ENCODE measurements at regions not wholly inside any gene's neighbourhood (a gene's known extent, or its start where the extent isn't known, plus 50 kb on each side); places are given as distances from the start of the nearest gene placed in this dataset.

GRCh38 chr22:47278655-47279054 lies 516.2 kb downstream of the TBC1D22A start:
- Histone ChIP-seq H3K4me2 (ENCODE audit: low read length) (no peak overlapping the region), H3K9ac (ENCODE audit: low read length) (no peak overlapping the region), H2AFZ (ENCODE audit: low read depth, low read length, poor library complexity, severe bottlenecking) (no peak overlapping the region), H3K79me2 (ENCODE audit: insufficient read depth, low read length) (no peaks in the 10 kb centered on the region), H3K4me1 (ENCODE audit: control insufficient read depth in 1 of 2, insufficient read depth in 2 of 2, low read length in 2 of 2) (peaks cover 16 to 20% of the 10 kb centered on the region in 2 experiments), H4K20me1 (ENCODE audit: insufficient read depth) (no peaks in the 10 kb centered on the region), H3K4me3 (replicated peaks in 1 of 2; ENCODE audit: low read depth in 1 of 2, low read length in 2 of 2) (no peak overlapping the region), H3K27ac (ENCODE audit: low read depth, low read length) (no peak overlapping the region), H3K36me3 (ENCODE audit: control insufficient read depth in 1 of 2, insufficient read depth in 2 of 2, low read length in 2 of 2) (no peaks in the 10 kb centered on the region), H3K9me3 (ENCODE audit: control insufficient read depth in 1 of 2, insufficient read depth in 1 of 2, low read depth in 1 of 2, low read length in 2 of 2) (no peaks in the 10 kb centered on the region), H3K9me2 (ENCODE audit: insufficient read depth) (no peaks in the 10 kb centered on the region), H3K27me3 (ENCODE audit: insufficient read depth, low read length) (peaks cover 7% of the 10 kb centered on the region; the same call in 1 of the 2 replicates)
- ChIA-PET POLR2A (no interaction called here), RAD21 (ENCODE audit: low non-redundant PET in 1 of 2, low total read pairs in 2 of 2, uncharacterized antibody in 2 of 2, unreplicated experiment in 2 of 2) (no interaction called here), CTCF (no interaction called here)
- ATAC-seq: no peak
- TF ChIP-seq CEBPB (IDR thresholded peaks at IDR 0.05; ENCODE audit: low read depth): no peak
- no peak for DNase-seq (ENCODE audit: low read depth, low spot score)
- intact Hi-C loops (cut with micrococcal nuclease): no loop called here
- BruUV-seq (replicated peaks): no TSS peak

- intact Hi-C loops (cut with micrococcal nuclease): no loop called here
- no peak overlapping the region for H3K27ac ChIP-seq (ENCODE audit: low read depth, low read length)
- H2AFZ ChIP-seq (ENCODE audit: low read depth, low read length, poor library complexity, severe bottlenecking): no peak overlapping the region
- ChIA-PET RAD21 (ENCODE audit: low non-redundant PET in 1 of 2, low total read pairs in 2 of 2, uncharacterized antibody in 2 of 2, unreplicated experiment in 2 of 2) (no interaction called here), CTCF (no interaction called here), POLR2A (no interaction called here)
- peaks cover 7% of the 10 kb centered on the region; the same call in 1 of the 2 replicates for H3K27me3 ChIP-seq (ENCODE audit: insufficient read depth, low read length)
- H3K4me2 ChIP-seq (ENCODE audit: low read length): no peak overlapping the region
- H3K9me2 ChIP-seq (ENCODE audit: insufficient read depth): no peaks in the 10 kb centered on the region
- H3K4me1 ChIP-seq (ENCODE audit: control insufficient read depth in 1 of 2, insufficient read depth in 2 of 2, low read length in 2 of 2): peaks cover 16 to 20% of the 10 kb centered on the region in 2 experiments
- no peak overlapping the region for H3K9ac ChIP-seq (ENCODE audit: low read length)
- BruUV-seq (replicated peaks): no TSS peak
- H3K36me3 ChIP-seq (ENCODE audit: control insufficient read depth in 1 of 2, insufficient read depth in 2 of 2, low read length in 2 of 2): no peaks in the 10 kb centered on the region
- no peaks in the 10 kb centered on the region for H3K9me3 ChIP-seq (ENCODE audit: control insufficient read depth in 1 of 2, insufficient read depth in 1 of 2, low read depth in 1 of 2, low read length in 2 of 2)
- TF ChIP-seq EZH2phosphoT487 (IDR thresholded peaks at IDR 0.05; ENCODE audit: borderline replicate concordance): no peak
- TF ChIP-seq EGR1 (IDR thresholded peaks at IDR 0.05; ENCODE audit: low read depth): no peak
- H3K79me2 ChIP-seq (ENCODE audit: insufficient read depth, low read length): no peaks in the 10 kb centered on the region
- no peak overlapping the region for H3K4me3 ChIP-seq (replicated peaks in 1 of 2; ENCODE audit: low read depth in 1 of 2, low read length in 2 of 2)
- ATAC-seq (no peak), DNase-seq (ENCODE audit: low read depth, low spot score) (no peak)
- H4K20me1 ChIP-seq (ENCODE audit: insufficient read depth): no peaks in the 10 kb centered on the region
Measured at GRCh38 chr22:47277531-47277930, 515.1 kb downstream of the TBC1D22A start.

- peaks cover 16 to 20% of the 10 kb centered on the region in 2 experiments for H3K4me1 ChIP-seq (ENCODE audit: control insufficient read depth in 1 of 2, insufficient read depth in 2 of 2, low read length in 2 of 2)
- ATAC-seq: no peak
- BruUV-seq (replicated peaks): no TSS peak
- TF ChIP-seq ZNF274 (IDR thresholded peaks at IDR 0.05; ENCODE audit: low read depth, low read length): no peak
- no peak for TF ChIP-seq RAD21 (IDR thresholded peaks at IDR 0.05; ENCODE audit: low read depth)
- TF ChIP-seq FOSL1 (IDR thresholded peaks at IDR 0.05; ENCODE audit: low read depth): no peak
- no peak for TF ChIP-seq YY1 (IDR thresholded peaks at IDR 0.05; ENCODE audit: extremely low read depth, insufficient replicate concordance, low read depth, low read length)
- no peak for TF ChIP-seq POLR2A (IDR thresholded peaks at IDR 0.05; ENCODE audit: borderline replicate concordance, extremely low read depth, insufficient read depth, insufficient read length)
- no peak for TF ChIP-seq JUND (IDR thresholded peaks at IDR 0.05)
- no peak for TF ChIP-seq MAX (IDR thresholded peaks at IDR 0.05)
- TF ChIP-seq ZFX (IDR thresholded peaks at IDR 0.05): no peak
- TF ChIP-seq REST (IDR thresholded peaks at IDR 0.05; ENCODE audit: low read depth): no peak
- TF ChIP-seq EGR1 (IDR thresholded peaks at IDR 0.05; ENCODE audit: low read depth): no peak
- TF ChIP-seq ATF3 (IDR thresholded peaks at IDR 0.05): no peak
Measured at GRCh38 chr22:47276991-47277390, 514.5 kb downstream of the TBC1D22A start.

More at GRCh38 chr22:47276991-47277390, 514.5 kb downstream of the TBC1D22A start:
- H4K20me1 ChIP-seq (ENCODE audit: insufficient read depth): no peaks in the 10 kb centered on the region
- ChIA-PET POLR2A (no interaction called here), CTCF (no interaction called here), RAD21 (ENCODE audit: low non-redundant PET in 1 of 2, low total read pairs in 2 of 2, uncharacterized antibody in 2 of 2, unreplicated experiment in 2 of 2) (no interaction called here)
- no peak overlapping the region for H3K27ac ChIP-seq (ENCODE audit: low read depth, low read length)
- H2AFZ ChIP-seq (ENCODE audit: low read depth, low read length, poor library complexity, severe bottlenecking): no peak overlapping the region
- H3K36me3 ChIP-seq (ENCODE audit: control insufficient read depth in 1 of 2, insufficient read depth in 2 of 2, low read length in 2 of 2): no peaks in the 10 kb centered on the region
- no peak for DNase-seq (ENCODE audit: low read depth, low spot score)
- peaks cover 7% of the 10 kb centered on the region; the same call in 1 of the 2 replicates for H3K27me3 ChIP-seq (ENCODE audit: insufficient read depth, low read length)
- no peaks in the 10 kb centered on the region for H3K9me3 ChIP-seq (ENCODE audit: control insufficient read depth in 1 of 2, insufficient read depth in 1 of 2, low read depth in 1 of 2, low read length in 2 of 2)
- no peaks in the 10 kb centered on the region for H3K79me2 ChIP-seq (ENCODE audit: insufficient read depth, low read length)
- intact Hi-C loops (cut with micrococcal nuclease): no loop called here
- H3K9ac ChIP-seq (ENCODE audit: low read length): no peak overlapping the region
- no peak overlapping the region for H3K4me3 ChIP-seq (replicated peaks in 1 of 2; ENCODE audit: low read depth in 1 of 2, low read length in 2 of 2)
- no peaks in the 10 kb centered on the region for H3K9me2 ChIP-seq (ENCODE audit: insufficient read depth)
- no peak overlapping the region for H3K4me2 ChIP-seq (ENCODE audit: low read length)
